Activated CD4-positive, alpha-beta T cell treated with anti-CD3 and anti-CD28 coated beads for 36 hours (primary cell): ENCODE measurements at regions not wholly inside any gene's neighbourhood (a gene's known extent, or its start where the extent isn't known, plus 50 kb on each side); places are given as distances from the start of the nearest gene placed in this dataset.

Source experiments
- ATAC-seq: fragments of 200-7000 bp; cut with Tn5 transposase; one replicate; pipeline ENCODE4 v1.10.0; 2021; ENCODE audit warnings: mild to moderate bottlenecking, moderate library complexity
- CTCF ChIA-PET: fragments of 350-600 bp; sonication (Branson Sonifier 250); formaldehyde crosslinking; loops from one replicate; lab custom pipeline; 2021; ENCODE audit warnings: antibody characterized with exemption; lab: Charles Lee
- POLR2A ChIA-PET: fragments of 350-600 bp; sonication (Branson Sonifier 250); formaldehyde crosslinking; loops from one replicate; lab custom pipeline; 2021; ENCODE audit warnings: antibody characterized with exemption, inconsistent platforms; lab: Charles Lee
- DNase-seq: peaks from one replicate; pipeline ENCODE4 v3.0.0-alpha.2; 2020
- H3K27ac Mint-ChIP-seq: one replicate; pipeline ENCODE4 v1.8.0; 2021; ENCODE audit warnings: mixed read lengths
- H3K27me3 Mint-ChIP-seq: one replicate; pipeline ENCODE4 v1.8.0; 2021; ENCODE audit warnings: mixed read lengths
- H3K36me3 Mint-ChIP-seq: one replicate; pipeline ENCODE4 v1.8.0; 2021; ENCODE audit warnings: low read depth, mixed read lengths
- H3K4me1 Mint-ChIP-seq: one replicate; pipeline ENCODE4 v1.8.0; 2021; ENCODE audit warnings: mixed read lengths
- H3K4me3 Mint-ChIP-seq: one replicate; pipeline ENCODE4 v1.8.0; 2021; ENCODE audit warnings: mild to moderate bottlenecking, moderate library complexity, mixed read lengths
- H3K9me3 Mint-ChIP-seq: one replicate; pipeline ENCODE4 v1.8.0; 2021; ENCODE audit warnings: low read depth, mixed read lengths
- intact Hi-C, 2 experiments: fragments of 100-400 bp; cut with DNase I in 1 of 2; cut with micrococcal nuclease in 1 of 2; formaldehyde crosslinking; loops; one replicate each; pipeline versions ENCODE4 v1.14.2 to v1.15.1; 2022 to 2024; cut with DNase I, micrococcal nuclease

DNA sequence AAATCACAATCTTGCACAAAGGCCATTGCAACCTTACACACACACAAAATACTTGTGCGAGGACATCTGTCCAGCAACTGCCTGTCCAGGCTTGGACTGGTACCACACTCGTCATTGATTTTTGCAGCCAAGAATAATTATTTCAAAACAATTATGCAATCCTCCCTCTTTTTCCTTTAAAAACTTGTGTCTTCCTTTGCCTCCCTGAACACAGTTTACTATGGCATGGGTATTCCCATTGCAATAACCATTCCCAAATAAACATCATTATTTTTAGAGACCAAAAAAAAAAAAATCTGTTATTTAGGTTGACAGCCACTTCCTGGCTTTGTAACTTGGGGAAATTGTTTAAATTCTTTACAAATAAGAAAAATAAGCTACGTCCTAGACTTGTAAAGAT, 54.0 kb downstream of the C11orf91 start:
- DNase-seq (no peak), ATAC-seq (no peak)
- peaks cover 6% of the 10 kb centered on the region for H3K4me1 Mint-ChIP-seq
- intact Hi-C loops = no loop called here
- no peaks in the 10 kb centered on the region for H3K36me3 Mint-ChIP-seq
- ChIA-PET POLR2A (interaction anchor here (0.7 kb wide), 2 partner anchors 9 to 288 kb away, joined by 3 to 4 read pairs; no protein-coding TSS in a partner anchor), CTCF (interaction anchor here (0.6 kb wide), 1 partner anchor 1841 kb away, joined by 4 read pairs; no protein-coding TSS in a partner anchor)
- H3K27me3 Mint-ChIP-seq = peaks cover 3% of the 10 kb centered on the region
- no peak overlapping the region for H3K4me3 Mint-ChIP-seq
- no peaks in the 10 kb centered on the region for H3K9me3 Mint-ChIP-seq
- H3K27ac Mint-ChIP-seq = no peak overlapping the region

DNA sequence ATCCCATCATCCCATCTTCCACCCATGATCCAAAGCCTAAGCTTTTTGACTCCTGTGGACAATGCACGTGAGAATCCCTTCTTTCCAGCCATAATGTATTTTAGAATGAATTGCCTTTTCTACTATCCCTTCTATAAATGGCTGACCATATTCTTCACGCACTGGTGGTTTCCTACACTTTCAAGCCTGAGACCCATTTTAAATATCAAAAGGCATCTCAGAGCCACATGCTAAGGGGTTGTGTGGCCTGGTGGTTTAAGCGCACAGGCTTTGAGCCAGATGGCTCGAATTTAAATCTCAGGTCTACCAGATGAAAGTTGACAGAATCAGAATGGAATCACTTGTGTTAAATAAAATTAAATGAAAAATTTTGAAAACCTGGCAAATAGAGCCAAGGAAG, 54.5 kb downstream of the C11orf91 start:
- intact Hi-C loops = no loop called here
- Mint-ChIP-seq H3K36me3 (no peaks in the 10 kb centered on the region), H3K4me3 (no peak overlapping the region), H3K4me1 (peaks cover 6% of the 10 kb centered on the region), H3K27ac (no peak overlapping the region), H3K9me3 (no peaks in the 10 kb centered on the region), H3K27me3 (peaks cover 3% of the 10 kb centered on the region)
- ChIA-PET CTCF (no interaction called here), POLR2A (no interaction called here)
- ATAC-seq (no peak), DNase-seq (no peak)

DNA sequence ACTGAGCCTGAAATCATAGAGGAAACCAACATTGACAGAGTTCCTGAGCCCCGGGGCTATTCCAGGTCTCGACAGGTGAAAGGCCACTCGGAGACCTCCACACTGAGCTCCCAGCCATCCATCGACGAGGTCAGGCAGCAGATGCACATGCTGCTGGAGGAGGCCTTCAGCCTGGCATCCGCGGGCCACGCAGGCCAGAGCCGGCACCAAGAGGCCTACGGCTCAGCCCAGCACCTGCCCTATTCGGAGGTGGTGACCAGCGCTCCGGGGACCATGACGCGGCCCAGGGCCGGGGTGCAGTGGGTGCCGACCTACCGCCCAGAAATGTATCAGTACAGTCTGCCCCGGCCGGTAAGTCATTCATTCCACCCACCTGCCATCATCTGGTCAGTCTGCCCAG, 54.9 kb downstream of the C11orf91 start:
- Mint-ChIP-seq H3K4me3 (no peak overlapping the region), H3K36me3 (no peaks in the 10 kb centered on the region), H3K9me3 (no peaks in the 10 kb centered on the region), H3K4me1 (peaks cover 6% of the 10 kb centered on the region), H3K27ac (no peak overlapping the region), H3K27me3 (peaks cover 3% of the 10 kb centered on the region)
- intact Hi-C loops = no loop called here
- CTCF ChIA-PET = no interaction called here
- no peak for DNase-seq
- ATAC-seq = no peak
- POLR2A ChIA-PET = no interaction called here

DNA sequence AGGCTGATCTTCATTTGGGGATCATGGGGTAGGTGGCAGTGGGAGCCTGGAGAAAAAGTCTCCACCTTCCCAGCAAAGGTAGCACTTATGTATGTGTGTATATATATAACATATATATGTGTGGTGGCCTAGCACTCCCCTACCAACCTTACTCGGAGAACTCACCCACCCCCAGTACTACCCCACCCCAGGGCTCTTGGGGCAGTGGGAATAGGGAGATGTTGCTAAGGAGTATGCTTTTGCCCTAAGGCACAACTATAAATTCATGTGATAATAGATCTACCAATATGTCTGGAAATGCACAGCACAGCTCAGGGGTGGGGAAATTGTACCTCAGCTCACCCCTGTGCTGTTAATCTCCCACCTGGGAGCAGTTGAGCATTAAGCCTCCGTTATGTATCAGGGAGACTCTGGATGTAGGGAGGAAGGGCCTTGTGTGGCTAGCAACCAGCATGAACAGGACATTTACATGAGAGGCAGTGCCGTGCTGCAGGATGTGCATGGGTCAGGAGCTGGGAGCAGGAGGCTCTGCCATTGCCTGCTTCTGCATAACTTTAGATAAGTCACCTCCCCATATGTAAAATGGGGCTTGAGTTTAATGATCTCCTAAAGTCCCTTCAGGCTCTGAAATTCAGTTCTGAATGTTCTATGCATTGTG, 57.3 kb downstream of the C11orf91 start:
- no peak overlapping the region for H3K4me3 Mint-ChIP-seq
- CTCF ChIA-PET = interaction anchor here (0.9 kb wide), 1 partner anchor 164 kb away, joined by 4 read pairs; no protein-coding TSS in a partner anchor
- no peaks in the 10 kb centered on the region for H3K36me3 Mint-ChIP-seq
- POLR2A ChIA-PET = interaction anchor here (0.6 kb wide), 1 partner anchor 42 kb away, joined by 15 read pairs; no protein-coding TSS in a partner anchor
- intact Hi-C loops = no loop called here
- DNase-seq (no peak), ATAC-seq (no peak)
- no peak overlapping the region for H3K27ac Mint-ChIP-seq
- H3K9me3 Mint-ChIP-seq = peaks cover 5% of the 10 kb centered on the region
- H3K27me3 Mint-ChIP-seq = peaks cover 10% of the 10 kb centered on the region
- H3K4me1 Mint-ChIP-seq = peaks cover 6% of the 10 kb centered on the region

DNA sequence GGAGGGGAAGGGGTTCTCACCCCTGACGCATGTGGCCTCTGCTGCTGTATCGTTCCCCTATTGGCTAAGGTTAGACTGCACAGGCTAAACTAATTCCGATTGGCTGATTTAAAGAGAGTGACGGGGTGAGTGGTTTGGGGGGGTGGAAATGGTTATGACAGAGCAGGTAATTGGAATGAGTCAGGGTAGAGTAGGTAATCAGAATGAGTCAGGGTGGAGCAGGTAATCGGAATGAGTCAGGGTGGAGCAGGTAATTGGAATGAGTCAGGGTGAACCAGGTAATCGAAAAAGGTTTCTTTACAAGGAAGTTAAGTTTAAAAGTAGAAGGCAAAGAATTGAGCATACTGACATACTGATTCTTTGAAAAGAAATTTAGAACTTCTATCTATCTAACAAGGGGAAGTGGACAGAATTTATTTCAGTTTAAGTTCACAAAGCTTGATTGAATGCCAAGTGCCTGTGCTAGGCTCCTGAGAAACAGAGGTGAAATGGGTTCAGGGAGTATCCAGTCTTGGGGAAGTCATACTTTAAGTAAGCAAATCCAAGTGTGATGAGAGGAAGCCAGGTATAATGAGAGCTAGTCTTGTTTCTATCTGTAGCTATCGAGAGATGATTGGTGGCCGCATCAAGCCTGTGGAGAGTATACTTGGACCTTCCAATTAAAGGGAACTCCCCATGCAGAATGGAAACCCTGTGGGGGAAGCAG, 58.0 kb downstream of the C11orf91 start:
- Mint-ChIP-seq H3K9me3 (peaks cover 5% of the 10 kb centered on the region), H3K27ac (no peak overlapping the region), H3K4me1 (peaks cover 6% of the 10 kb centered on the region), H3K36me3 (no peaks in the 10 kb centered on the region), H3K4me3 (no peak overlapping the region), H3K27me3 (peaks cover 14% of the 10 kb centered on the region)
- ATAC-seq (peak; percentile 47), DNase-seq (peak; percentile 11)
- ChIA-PET CTCF (interaction anchor here (0.5 to 0.9 kb wide), 2 partner anchors 57 to 165 kb away, joined by 3 to 4 read pairs; no protein-coding TSS in a partner anchor), POLR2A (no interaction called here)
- intact Hi-C loops = no loop called here

DNA sequence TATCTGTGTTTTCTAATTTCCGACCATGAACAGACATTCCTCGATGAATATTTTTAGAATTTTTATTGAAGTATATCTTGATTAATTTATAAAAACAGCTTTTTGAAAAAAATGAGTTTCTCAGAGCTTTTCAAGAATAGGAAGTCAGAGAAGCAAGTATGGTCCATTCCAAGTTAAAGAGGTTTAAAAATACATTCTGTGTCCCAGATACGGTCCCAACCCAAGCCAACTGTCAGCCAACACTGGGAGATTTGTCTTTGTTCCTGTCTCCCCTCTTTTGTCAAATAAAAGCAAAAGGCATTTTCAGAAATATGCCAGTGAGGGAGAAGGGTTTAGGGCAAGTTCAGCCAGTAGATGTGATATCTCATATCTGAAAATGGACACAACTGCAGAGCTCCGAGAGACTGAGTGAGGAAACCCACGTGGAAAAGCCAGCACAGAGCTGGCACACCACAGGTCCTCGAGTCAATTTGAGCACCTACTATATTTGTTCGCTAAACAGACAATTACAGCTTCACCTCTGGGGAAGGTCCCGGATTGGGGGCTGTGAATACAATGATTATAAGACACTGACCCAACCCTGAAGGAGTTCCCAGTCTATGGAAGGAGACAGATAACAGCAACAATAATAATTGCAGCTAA, 59.8 kb downstream of the C11orf91 start:
- Mint-ChIP-seq H3K4me3 (no peak overlapping the region), H3K27ac (no peak overlapping the region), H3K27me3 (peaks cover 14% of the 10 kb centered on the region), H3K4me1 (peaks cover 6% of the 10 kb centered on the region), H3K9me3 (peaks cover 5% of the 10 kb centered on the region), H3K36me3 (no peaks in the 10 kb centered on the region)
- intact Hi-C loops = no loop called here
- POLR2A ChIA-PET = no interaction called here
- DNase-seq (no peak), ATAC-seq (no peak)
- CTCF ChIA-PET = no interaction called here

DNA sequence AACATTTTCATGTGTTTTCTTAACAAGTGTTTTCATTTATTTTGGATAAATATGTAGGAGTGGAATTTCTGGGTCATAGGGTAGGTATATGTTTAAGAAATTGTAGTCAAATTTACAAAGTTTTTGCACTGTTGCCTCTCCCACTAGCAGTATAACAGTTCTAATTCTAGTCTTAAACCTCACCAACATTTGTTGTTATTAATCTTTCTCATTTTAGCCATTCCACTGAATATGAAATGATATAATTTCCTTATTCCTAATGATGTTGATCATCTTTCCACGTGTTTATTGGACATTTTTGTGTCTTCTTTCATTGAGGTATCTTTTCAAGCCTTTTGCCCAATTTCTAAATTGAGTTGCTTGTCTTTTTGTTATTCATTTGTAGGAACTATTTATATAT, 62.0 kb downstream of the C11orf91 start:
- H3K27me3 Mint-ChIP-seq = peaks cover 16% of the 10 kb centered on the region
- H3K4me1 Mint-ChIP-seq = peaks cover 6% of the 10 kb centered on the region
- no peak overlapping the region for H3K4me3 Mint-ChIP-seq
- POLR2A ChIA-PET = no interaction called here
- H3K9me3 Mint-ChIP-seq = peaks cover 5% of the 10 kb centered on the region
- no peak overlapping the region for H3K27ac Mint-ChIP-seq
- no peaks in the 10 kb centered on the region for H3K36me3 Mint-ChIP-seq
- intact Hi-C loops = no loop called here
- ATAC-seq (no peak), DNase-seq (no peak)
- CTCF ChIA-PET = no interaction called here

DNA sequence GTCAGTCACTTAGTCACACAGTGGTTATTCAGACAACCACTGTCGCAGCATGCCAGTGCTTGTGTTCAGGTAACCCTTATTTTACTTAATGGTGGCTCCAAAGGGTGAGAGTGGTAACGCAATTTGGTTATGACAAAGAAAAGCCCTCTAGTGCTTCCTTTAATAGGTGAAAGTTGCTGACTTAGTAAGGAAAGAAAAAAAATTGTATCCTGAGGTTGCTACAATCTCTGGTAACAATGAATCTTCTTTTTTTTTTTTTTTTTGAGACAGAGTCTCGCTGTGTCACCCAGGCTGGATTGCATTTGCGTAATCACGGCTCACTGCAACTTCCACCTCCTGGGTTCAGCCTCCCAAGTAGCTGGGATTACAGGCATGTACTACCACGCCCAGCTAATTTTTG, 64.5 kb downstream of the C11orf91 start:
- intact Hi-C loops = no loop called here
- no peak for ATAC-seq
- Mint-ChIP-seq H3K4me3 (no peak overlapping the region), H3K9me3 (peaks cover 7% of the 10 kb centered on the region), H3K27ac (no peak overlapping the region), H3K4me1 (no peaks in the 10 kb centered on the region), H3K27me3 (peaks cover 17% of the 10 kb centered on the region), H3K36me3 (no peaks in the 10 kb centered on the region)
- DNase-seq = no peak
- ChIA-PET POLR2A (no interaction called here), CTCF (no interaction called here)

DNA sequence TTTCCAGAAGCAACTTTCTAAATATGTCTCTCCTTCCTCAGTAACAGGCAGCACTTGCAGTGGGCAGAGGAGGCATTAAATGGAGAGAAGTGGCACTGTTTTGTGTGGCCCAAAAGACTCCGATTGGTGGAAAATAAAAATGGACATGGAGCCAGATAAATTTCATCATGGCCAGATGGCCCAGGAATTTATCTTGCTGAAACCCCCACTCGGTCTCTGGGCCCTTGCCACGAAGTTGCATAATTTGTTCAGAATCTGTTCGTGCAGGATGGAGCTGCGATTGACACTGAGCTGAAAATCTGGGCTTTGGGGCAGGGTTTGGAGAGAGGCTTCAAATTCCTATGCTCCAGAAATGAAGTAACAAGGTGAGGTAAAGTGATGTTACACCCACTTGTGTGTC, 65.5 kb downstream of the C11orf91 start:
- POLR2A ChIA-PET = no interaction called here
- intact Hi-C loops = no loop called here

DNA sequence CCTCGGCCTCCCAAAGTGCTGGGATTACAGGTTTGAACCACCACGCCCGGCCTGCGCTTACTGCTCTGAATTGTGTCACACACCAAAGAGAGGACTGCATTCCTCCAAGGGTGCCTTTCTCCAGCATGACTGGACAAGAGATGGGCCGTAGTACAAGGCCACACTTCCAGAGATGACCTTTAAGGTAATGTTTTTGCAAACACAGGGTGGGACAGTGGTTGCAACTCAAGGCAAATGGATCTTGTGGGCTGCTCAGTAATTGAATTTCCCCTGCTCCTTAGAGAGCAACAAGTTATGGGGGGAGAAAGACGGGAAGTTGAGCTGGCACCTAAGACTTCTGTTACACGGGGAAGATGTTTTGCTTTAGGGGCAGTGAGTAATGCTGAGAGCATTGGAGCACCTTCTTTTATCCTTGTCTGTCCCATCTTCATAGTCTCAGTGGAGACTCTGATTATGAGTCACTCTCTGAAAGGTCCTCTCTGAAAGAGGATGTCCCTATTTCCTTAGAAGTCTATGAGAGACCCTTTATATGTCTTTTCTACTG, 66.3 kb downstream of the C11orf91 start:
- Mint-ChIP-seq H3K4me1 (no peaks in the 10 kb centered on the region), H3K4me3 (no peak overlapping the region), H3K27ac (no peak overlapping the region), H3K9me3 (peaks cover 7% of the 10 kb centered on the region), H3K27me3 (peaks cover 20% of the 10 kb centered on the region), H3K36me3 (no peaks in the 10 kb centered on the region)
- intact Hi-C loops = no loop called here
- ChIA-PET POLR2A (no interaction called here), CTCF (interaction anchor here (0.5 kb wide), 1 partner anchor 86 kb away, joined by 3 read pairs; no protein-coding TSS in a partner anchor)
- DNase-seq (no peak), ATAC-seq (no peak)

More for the DNA sequence above, 65.5 kb downstream of the C11orf91 start:
- no peak for DNase-seq
- Mint-ChIP-seq H3K4me1 (no peaks in the 10 kb centered on the region), H3K36me3 (no peaks in the 10 kb centered on the region), H3K27ac (no peak overlapping the region), H3K9me3 (peaks cover 7% of the 10 kb centered on the region), H3K4me3 (no peak overlapping the region), H3K27me3 (peaks cover 20% of the 10 kb centered on the region)
- CTCF ChIA-PET = no interaction called here
- no peak for ATAC-seq

DNA sequence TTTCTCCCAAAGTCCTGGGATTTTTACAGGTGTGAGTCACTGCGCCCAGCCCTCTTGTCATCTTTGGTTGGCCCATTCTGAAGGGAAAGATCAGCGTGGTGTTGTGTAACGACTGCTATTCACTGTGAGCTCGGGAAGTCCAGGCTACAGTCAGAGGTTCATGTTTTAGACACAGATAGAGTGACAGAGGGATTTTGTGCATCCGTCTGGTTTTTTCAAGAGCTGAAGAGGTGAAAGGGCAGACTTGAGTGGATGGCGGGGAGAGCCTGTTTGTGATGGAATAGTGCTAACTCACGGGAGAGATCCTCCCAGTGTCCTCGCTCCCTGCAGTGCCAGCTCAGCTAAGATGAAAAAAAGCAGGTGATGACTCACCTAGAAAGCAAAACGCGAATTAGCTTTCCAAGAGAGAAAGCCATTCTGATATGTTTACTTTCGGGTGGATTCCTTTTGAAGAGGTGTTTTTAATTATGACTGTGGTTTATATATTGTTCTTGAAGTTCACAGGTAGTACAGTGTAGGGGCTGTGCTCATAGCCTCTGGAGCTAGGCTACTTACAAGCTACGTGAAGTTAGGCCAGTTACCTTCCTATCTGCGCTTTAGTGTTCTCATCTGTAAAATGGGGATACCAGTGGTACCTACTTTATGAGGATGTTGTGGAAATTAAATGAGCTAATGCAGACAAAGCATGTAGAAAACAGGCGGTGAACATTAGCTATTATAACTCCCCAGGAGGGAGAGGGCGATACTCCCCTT, 67.2 kb downstream of the C11orf91 start:
- Mint-ChIP-seq H3K9me3 (peaks cover 2% of the 10 kb centered on the region), H3K4me1 (no peaks in the 10 kb centered on the region), H3K27ac (no peak overlapping the region), H3K27me3 (peaks cover 16% of the 10 kb centered on the region), H3K4me3 (no peak overlapping the region), H3K36me3 (no peaks in the 10 kb centered on the region)
- no peak for ATAC-seq
- ChIA-PET CTCF (interaction anchor here (0.5 kb wide), 1 partner anchor 85 kb away, joined by 3 read pairs; no protein-coding TSS in a partner anchor), POLR2A (no interaction called here)
- no peak for DNase-seq
- intact Hi-C loops = no loop called here
